AG20443 (cell line): ENCODE measurements at regions not wholly inside any gene's neighbourhood (a gene's known extent, or its start where the extent isn't known, plus 50 kb on each side); places are given as distances from the start of the nearest gene placed in this dataset.
A peak's percentile ranks its signal among the peaks of the same experiment; 100 is the strongest.

Experiments used
- DNase-seq: peaks from one replicate; pipeline ENCODE4 v3.0.0; 2012; ENCODE audit warnings: low spot score, mixed read lengths

DNA sequence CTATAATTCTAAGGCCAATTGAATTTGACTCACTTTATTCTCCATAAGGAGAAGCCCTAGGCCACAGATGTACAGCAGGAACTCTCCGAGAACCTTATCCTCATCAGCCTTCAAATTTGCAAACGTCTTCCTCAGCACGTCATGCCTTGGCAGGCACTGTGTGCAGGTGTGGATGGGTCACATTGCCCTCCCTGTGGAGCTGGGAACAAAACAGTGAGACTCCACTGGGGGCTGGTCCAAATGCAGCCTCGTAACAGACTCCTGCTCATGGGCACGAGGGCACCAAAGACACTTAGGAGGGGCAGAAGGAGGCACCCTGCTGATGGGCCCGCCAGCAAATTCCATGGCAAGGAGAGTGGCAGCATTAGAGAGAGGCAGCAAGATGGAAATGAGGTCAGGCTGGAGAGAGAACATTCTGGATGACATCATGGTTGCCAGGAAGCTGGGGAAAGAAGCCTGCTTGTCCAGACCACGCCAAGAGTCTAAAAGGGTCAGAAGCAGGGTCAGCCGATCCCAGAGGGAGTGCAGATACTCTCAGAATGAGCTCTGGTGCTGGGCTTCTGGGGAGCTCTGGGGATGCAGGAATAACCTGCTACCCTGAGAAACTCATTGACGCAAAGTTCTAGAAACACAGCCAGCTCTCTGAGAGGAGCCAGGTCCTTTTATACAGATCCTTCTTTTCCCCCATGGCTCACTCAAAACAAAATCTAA lies 242.2 kb downstream of the B3GLCT start:
- no peak for DNase-seq

DNA sequence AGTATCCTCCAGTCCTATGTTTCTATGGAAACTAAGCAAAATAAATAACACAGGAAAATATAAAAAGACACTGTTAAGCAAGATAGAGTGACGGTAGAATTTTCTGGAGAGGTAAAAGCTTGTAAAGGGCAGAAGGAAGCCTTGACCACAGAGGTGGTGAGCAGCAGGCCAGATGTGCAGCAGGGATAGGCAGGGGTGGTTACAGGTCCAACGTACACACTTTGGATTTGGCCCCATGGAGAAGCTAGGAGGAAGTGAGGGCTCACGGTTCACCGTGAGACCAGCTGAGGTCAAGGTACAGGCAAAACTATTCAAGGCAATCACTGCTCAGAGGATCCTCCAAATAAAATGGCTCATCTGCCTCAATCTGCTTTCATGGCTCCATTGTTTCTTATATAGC lies 242.8 kb downstream of the B3GLCT start:
- no peak for DNase-seq

DNA sequence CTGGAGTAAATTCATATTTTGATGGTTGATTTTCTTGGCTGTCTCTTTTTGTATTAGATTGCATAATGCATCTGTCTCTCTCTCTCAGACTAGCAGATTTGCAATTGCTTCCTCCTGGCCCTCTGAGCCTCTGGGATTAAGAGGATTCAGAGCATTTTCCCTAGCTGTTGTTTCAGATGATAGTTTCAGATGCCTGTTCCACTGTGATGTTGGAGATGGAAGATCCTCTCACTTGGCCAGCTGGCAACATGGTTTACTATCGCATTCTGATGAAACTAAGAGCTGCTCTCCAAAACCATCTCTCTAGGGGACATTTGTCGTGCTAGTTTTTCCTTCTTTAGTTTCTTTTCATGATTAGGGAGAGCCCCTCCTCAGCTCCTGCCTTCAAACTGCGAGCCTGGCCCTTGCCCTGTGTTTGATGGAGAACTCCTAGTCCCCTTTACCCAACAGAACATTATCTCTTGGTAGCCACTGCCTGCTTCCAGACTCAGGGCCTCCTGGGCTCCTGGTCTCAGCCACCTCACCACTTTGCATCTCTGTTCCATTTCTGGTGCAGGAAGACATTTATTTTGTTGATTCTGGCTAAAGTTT lies 244.6 kb downstream of the B3GLCT start:
- no peak for DNase-seq

DNA sequence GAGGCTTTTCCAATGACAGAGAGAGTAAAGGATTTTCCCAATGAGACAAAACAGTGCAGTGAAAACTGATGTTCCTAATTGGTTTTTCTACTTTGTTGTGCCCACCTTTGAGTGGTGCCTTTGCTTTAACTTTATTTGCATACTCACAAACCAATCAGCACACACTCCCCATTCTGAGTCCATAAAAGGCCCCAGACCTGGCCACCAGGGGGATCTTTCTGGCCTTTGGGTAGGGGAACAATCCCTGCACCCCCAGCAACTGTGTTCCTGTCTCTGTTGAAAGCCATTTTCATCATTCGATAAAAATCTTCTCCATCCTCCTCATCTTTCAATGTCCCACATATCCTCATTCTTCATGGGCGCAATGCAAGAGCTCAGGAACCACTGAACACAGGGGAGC lies 252.8 kb downstream of the B3GLCT start:
- no peak for DNase-seq

DNA sequence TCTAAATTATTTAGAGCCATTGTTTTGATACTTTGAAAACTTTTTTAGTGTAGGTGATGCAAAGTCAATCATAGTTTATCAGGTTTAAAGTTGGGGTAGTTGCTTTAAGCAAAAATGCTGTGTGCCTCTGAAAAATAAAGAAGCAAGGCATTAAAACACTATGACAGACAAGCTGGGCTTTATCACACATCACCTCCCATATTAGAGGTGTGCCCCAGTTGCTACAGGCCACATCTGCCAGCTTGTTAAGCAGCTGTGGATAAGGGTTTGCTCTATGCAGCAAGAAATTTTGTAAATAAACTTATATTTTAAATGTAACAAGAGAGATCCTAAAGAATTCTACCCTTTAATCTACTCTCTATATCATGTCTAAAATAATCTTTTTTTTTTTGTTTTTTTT lies 255.8 kb downstream of the B3GLCT start:
- no peak for DNase-seq

DNA sequence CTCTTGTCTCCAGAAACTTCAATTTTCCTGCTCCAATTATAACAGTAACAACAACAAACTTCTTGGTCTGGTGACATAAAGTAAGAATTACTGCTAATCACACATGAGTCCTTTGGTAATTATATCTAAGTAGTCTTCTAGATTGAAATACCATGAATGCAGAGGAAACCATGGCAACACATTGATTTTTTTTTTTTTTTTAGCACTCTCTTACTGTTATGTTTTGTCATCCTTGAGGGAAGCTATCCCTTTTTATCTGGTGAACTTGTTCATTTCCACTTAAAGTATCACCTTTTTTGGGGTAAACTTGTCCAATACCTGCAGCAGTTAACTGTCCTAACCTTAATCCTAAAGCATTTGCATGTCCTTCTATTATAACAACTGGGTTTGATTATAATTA lies 256.3 kb downstream of the B3GLCT start:
- DNase-seq: no peak

DNA sequence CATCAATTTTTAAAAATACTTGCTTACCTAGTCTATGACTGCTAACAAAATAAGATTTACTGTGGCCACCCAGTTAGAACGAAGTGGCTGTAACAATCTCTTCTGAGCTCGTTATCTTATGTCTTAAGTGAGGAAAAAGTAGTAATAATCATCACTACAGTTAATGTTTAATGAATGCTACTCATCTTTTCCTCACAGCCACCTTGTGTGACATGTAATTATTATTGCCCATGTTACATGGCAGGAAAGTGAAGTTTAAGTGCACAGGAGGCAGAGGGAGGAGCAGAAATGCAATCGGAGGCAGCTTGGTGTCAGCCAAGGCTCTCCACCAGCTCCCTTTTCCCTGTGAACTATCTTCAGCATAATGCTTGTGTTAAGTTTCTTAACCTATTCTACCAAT lies 260.3 kb downstream of the B3GLCT start:
- DNase-seq: no peak

DNA sequence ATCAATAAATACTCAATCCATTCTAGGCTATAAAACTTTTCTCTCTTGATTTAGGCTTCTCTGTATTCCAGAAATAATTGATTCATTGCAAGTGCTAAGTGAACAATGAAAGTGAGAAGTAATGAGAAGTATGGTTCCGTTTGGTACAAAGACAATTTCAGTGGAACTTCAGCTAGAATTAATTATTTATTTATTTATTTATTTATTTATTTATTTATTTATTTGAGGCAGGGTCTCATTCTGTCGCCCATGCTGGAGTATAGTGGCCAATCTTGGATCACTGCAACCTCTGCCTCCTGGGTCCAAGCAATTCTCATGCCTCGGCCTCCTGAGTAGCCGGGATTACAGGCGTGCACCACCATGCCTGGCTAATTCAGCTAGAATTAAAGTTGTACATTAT lies 262.1 kb downstream of the B3GLCT start:
- no peak for DNase-seq

DNA sequence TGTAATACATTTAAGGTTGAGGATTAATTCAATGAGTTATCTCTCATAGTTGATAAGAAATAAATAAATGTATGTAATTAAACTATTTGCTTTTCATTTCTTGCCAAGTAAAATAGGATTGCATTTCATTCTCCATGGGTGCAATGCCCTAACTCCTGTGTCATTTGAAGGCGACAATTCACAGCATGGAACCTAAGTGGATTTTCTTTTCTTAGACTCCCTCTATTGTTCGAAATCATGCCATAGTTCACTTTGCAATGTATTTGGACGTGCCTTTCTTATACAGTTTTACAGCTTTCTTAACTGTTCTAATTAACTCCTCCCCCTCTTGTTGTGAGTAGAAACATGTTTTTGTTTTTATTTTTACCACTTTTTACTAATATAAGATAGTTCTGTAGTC lies 263.0 kb downstream of the B3GLCT start:
- DNase-seq: no peak

DNA sequence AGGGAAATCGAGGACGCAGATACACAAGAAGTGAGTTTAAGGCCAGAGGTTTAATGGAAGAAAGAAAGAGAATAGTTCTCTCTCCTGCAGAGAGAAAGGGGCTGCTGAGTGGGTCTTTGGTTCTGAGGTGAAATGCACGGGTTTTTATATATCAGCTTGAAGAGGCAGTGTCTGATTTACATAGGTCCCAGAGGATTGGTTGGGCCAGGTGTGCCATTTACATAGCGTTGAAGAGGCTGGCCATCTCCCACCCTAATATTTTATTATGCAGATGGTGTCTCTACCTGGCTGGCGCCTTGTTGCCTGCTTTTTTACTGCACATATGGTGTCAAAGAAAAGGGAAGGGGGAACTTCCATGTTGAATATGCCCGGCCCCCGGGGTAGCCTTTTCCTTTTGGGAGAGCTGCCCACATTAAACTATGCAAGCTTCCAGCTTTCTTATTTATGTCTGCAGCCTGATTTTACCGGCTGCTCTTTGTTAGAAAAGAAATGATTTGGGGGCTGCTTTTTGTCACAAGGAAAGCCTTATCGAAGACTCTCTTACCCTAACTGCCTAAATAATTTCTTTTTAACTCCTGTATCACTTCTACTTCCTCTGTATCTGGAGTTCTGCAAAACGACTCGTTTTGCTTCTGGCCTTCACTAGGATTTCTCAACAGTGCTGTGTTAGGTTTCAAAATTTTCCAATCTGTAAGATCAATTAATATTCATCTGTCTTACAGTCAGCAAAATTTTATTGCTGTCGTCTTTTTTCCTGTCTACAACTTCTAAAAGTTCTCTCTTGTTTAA lies 268.5 kb downstream of the B3GLCT start:
- DNase-seq: no peak

DNA sequence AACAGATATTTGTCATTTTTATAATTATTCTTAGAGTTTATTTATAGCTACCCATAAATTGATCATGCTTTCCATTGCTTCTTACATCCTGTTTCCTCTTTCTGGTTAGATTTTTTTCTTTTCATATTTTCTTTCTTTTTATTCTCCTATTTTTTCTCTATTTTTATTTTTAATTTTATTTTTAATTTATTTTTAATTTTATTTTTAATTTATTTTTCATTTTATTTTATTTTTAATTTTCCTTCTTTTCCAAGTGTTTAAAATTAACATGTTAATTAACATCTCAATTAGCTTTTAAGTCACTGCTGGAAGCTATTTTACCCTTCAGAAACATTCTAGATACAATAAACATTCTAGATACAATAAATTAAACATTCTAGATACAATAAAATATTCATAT lies 269.6 kb downstream of the B3GLCT start:
- DNase-seq: no peak

DNA sequence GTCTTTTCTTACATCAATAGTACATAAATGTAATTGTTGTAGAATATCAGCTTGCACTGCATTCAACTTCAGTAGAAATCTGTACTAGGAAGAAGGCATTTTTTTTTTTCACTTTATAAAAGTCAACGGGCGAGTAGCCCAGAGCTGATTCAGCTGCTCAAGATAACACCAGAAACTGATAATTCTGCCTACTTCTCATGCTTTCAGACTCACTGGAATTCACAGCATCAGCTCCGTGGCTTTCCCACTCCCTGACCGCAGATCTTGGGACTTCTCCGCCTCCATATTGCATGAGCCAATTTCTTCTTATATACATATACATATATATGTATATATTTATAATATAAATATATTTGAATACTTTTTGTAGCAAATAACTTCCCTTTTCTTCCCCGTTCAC lies 263.1 kb upstream of the RXFP2 start:
- DNase-seq: peak; percentile 67

DNA sequence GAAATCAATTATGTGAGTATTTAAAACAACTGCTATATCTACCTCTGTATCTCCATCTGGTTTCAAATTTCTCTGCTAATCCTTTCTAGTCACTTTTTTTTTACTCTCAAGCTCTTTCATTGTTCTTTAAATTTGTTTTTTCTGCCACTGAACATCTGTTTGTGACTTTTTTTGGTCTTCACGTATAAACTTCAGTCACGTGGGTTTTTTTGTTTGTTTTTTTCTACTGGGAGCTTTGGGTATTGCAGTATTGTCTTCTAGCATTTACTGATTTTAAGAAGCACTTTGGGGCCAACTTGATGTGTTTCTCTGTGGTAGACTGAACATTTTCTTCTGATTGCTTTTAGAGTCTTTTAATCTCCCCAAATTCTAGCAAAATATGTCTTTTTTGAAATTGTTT lies 262.6 kb upstream of the RXFP2 start:
- DNase-seq: no peak

DNA sequence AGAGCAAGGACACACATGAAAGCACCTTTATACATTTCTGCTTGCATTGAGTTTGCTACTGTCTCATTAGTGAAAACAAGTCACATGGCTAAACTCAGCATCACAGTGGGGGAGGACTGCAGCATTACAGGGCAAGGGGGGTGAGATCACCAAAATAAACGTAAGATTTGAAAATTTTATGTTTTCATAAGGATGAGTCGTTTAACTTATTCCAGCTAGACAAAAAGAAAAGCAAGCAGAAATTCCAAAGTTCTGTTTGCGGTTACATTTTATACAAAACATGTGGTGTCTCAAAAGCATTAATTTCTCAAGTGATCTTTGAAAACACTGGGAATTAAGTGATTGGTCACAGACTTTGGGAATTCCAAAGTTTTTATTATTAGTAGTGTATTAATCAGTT lies 261.4 kb upstream of the RXFP2 start:
- DNase-seq: peak; percentile 74

DNA sequence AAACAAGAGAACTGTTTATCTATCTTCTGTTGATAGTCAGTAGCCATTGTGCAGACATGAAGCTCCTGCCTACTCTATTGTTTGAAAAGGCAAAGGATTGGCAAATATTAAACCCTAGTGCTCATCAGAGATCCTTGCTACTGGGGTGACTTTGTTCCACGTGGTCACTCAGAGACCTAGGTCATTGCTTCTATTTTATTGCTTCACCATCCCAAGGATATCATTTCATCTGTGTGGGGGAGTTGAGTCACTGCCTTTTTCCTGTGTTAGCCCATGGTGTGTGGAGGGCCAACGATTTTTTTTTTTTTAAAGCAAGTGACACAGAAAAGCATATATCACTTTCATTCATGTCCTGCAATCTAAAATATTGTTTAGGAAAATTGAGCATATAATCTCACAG lies 254.1 kb upstream of the RXFP2 start:
- DNase-seq: no peak

DNA sequence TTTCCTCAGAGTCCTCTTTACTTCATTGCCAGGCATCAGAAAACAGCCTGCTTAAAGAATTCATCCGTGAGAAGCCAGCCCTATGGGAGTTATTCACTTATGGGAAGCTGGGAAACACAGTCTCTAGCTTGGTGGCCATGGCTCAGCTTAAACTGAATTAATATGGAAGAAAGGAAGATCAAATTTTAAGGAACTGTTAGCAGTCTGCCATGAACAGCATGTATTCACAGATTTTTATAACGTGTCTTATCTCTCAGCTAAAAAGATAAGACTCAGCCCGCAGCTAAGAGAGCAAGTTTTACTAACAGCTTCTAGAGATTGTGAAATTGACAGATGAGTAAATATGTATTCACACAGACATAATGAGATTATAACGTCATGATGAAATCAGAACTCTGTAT lies 253.7 kb upstream of the RXFP2 start:
- DNase-seq: no peak

DNA sequence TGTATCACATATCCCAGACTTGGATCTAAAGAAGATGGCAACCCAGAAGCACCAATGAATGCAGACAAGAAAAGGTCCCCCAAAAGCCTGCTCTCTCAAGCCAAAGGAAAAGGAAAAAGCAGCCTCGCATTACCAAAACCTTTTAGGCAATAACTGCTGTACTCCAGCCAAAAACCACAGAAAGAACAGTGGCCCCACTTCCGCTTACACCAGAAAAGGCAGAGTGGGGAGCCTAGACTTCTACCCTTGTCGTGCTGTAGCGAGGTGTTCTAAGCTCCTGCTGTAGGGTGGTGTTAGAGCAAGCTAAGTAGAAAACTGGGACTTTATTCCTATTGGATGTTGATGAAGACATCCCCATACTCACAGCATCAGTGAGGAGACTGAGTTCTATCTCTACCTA lies 244.0 kb upstream of the RXFP2 start:
- DNase-seq: no peak

DNA sequence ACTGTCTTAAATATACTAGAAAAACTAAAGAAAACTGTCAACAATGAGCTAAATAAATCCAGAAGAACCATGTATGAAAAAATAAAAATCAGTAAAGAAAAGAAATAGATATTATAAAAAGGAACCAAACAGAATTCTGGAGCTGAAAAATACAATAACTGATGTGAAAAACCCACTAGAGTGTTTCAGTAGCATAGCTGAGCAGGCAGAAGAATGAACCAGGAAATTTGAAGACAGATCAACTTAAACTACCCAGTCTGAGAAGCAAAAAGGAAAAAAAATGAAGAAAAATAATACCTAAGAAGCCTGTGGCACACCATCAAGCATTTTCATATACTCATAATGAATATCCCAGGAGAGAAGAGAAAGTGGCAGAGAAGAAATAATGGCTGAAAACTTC lies 240.1 kb upstream of the RXFP2 start:
- DNase-seq: no peak

DNA sequence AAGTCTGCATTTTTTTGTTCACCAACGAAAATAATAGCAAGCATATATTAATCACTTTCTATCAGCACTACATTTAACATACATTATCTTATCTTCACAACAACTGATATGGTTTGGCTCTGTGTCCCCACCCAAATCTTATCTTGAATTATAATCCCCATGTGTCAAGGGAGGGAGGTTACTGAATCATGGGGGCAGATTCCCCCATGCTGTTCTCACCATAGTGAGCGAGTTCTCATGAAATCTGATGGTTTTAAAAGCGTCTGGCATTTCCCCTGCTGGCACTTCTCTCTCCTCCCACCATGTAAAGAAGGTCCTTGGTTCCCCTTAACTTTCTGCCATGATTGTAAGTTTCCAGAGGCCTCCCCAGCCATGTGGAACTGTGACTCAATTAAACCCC lies 235.7 kb upstream of the RXFP2 start:
- DNase-seq: no peak

DNA sequence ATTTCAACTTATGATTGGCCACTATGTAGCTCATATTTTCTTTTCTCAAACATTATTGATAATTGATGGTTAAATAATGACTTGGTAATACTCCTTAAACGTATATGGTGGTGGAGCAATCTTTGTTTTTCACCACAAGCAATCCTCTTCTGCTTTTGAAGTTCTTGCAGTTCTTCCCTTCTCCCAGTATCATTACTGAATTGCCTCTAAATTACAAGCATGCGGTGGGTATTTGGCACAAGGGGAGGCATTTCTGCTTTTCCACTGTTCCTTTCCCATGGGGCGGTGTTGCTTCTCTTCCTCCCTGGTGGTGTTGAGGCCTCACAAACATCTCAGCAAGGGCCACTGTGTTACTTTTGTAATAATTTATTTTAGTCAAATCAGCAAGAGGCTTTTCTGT lies 234.4 kb upstream of the RXFP2 start:
- no peak for DNase-seq

DNA sequence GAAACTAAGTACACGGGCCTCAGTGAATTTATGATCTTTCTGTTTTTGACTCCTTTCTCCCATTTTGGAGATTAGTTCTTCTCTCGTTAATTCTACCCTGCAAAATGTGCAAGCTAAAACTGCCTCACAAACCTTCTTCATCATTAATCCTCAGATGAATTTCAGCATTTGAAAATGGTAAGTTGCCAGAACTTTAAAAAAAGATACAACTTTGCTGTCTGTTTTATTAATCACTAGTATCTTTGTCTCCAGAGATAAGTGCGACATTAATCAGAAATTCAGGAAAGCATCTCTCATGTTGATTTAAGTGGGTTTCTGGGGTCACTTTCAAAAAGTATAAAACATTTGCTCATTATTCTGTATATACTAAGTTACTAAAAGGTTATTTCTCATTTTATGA lies 227.0 kb upstream of the RXFP2 start:
- DNase-seq: no peak

DNA sequence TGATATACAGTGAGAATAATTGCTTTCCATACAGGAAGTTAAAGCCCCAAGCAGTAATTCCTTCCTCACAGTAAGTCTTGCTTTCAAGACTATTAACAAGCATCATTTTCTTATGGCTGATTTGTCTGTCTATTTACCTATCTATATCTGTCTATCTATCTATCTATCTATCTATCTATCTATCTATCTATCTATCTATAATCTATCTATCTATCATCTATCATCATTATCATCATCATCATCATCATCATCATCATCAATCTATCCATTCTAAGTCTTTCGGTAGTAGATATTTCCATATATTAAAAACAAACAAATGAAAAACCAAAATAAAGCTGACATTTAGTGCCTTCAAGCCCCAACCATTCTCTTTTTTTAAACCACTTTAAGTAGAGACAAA lies 224.4 kb upstream of the RXFP2 start:
- DNase-seq: no peak

DNA sequence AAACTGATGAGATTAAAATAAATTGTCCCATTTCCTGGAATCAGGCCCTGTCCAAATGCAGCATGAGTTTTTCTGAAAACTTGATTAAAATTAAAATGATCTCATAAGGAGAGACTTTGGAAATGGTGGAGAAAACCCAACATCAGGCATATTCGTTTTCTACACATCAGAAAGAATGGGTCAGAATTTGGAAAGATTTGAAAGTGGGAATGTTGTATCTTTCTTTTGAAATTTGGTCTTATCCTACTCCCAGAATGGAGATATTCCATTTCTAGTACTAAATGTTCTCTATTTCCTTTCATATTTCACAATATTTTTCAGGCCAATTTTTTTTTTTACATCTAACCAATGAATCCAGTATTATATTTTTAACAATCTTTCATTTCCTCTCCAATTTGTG lies 223.9 kb upstream of the RXFP2 start:
- DNase-seq: no peak

DNA sequence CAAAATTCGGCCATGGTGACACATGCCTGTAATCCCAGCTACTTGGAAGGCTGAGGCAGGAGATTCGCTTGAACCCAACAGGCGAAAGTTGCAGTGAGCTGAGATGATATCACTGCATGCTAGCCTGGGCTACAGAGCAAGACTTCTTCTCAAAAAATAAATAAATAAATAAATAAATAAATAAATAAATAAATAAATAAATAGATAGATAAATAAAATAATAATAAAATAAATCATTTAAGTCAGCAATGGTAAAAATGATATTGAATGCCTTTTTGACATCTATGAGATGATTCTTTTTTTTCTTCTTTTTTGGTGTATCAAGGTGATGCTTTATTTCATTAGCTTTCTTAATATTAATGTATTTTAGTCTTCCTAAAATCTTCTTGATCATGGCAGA lies 221.7 kb upstream of the RXFP2 start:
- no peak for DNase-seq
